HL-60 (cell line): ENCODE measurements at regions not wholly inside any gene's neighbourhood (a gene's known extent, or its start where the extent isn't known, plus 50 kb on each side); places are given as distances from the start of the nearest gene placed in this dataset.

Experiments
- DNase-seq, 2 experiments: peaks; one replicate each; pipeline ENCODE4 v3.0.0-alpha.2; 2010 to 2020; ENCODE audit warnings: low read depth in 1 of 2, low spot score in 1 of 2
- H3K27ac ChIP-seq: fragments of 250-450 bp; sonication (Bioruptor Pico); replicated peaks from 2 replicates; pipeline ENCODE4 v1.5.1; 2020; ENCODE audit warnings: mild to moderate bottlenecking, moderate library complexity
- H3K27me3 ChIP-seq: fragments of 250-450 bp; sonication (Bioruptor Pico); 2 replicates; pipeline ENCODE4 v1.5.1; 2021; ENCODE audit warnings: mild to moderate bottlenecking, moderate library complexity; ENCODE audit not compliant: insufficient read depth, poor library complexity, severe bottlenecking
- H3K4me3 ChIP-seq: replicated peaks from 2 replicates; pipeline ENCODE4 v1.5.1; 2011; ENCODE audit warnings: mild to moderate bottlenecking, control low read depth, low read length; ENCODE audit not compliant: insufficient read depth
- CTCF ChIP-seq: IDR thresholded peaks from one replicate; pipeline ENCODE4 v1.5.1; 2011; ENCODE audit warnings: low read length, control low read depth, inconsistent platforms; ENCODE audit not compliant: insufficient read depth
- GABPA ChIP-seq: IDR thresholded peaks from 2 replicates; pipeline ENCODE4 v1.6.1; 2012; ENCODE audit warnings: low read depth
- POLR2AphosphoS5 ChIP-seq: IDR thresholded peaks from 2 replicates; pipeline ENCODE4 v1.6.1; 2012; ENCODE audit warnings: low read depth
- REST ChIP-seq: IDR thresholded peaks from 2 replicates; pipeline ENCODE4 v1.6.1; 2012; ENCODE audit warnings: low read depth; ENCODE audit not compliant: insufficient replicate concordance
- SPI1 ChIP-seq: IDR thresholded peaks from 2 replicates; pipeline ENCODE4 v1.6.1; 2012; ENCODE audit warnings: low read depth, mild to moderate bottlenecking, borderline replicate concordance

- no peak for DNase-seq
- TF ChIP-seq SPI1: no peak
- TF ChIP-seq GABPA: no peak
- no peak for TF ChIP-seq REST
- no peak for TF ChIP-seq CTCF
- TF ChIP-seq POLR2AphosphoS5: no peak
- Histone ChIP-seq H3K27me3 (no peaks in the 10 kb centered on the region), H3K27ac (no peak overlapping the region), H3K4me3 (no peak overlapping the region)
Measured at GRCh38 chr6:11424395-11425034, 113.0 kb upstream of the TMEM170B start.

- DNase-seq: no peak
- H3K4me3 ChIP-seq: no peak overlapping the region
- TF ChIP-seq REST (no peak), CTCF (no peak), GABPA (no peak), SPI1 (no peak), POLR2AphosphoS5 (no peak)
- no peak overlapping the region for H3K27ac ChIP-seq
- no peaks in the 10 kb centered on the region for H3K27me3 ChIP-seq
Measured at GRCh38 chr6:11423667-11424066, 113.9 kb upstream of the TMEM170B start.

GRCh38 chr6:11423072-11423471, 114.5 kb upstream of the TMEM170B start:
- Histone ChIP-seq H3K27me3 (no peaks in the 10 kb centered on the region), H3K27ac (no peak overlapping the region), H3K4me3 (no peak overlapping the region)
- TF ChIP-seq REST (no peak), SPI1 (no peak), GABPA (no peak), POLR2AphosphoS5 (no peak), CTCF (no peak)
- DNase-seq: no peak
